CD4-positive, alpha-beta T cell treated with Interferon alpha-2 for 1 hour (primary cell): ENCODE measurements at regions not wholly inside any gene's neighbourhood (a gene's known extent, or its start where the extent isn't known, plus 50 kb on each side); places are given as distances from the start of the nearest gene placed in this dataset.

Source experiments
- DNase-seq, 2 donors: peaks; one replicate each; pipeline ENCODE4 v3.0.0-alpha.2; 2020 to 2022

- DNase-seq, result peak; percentile 84 to 87
Observed at GRCh38 chr1:244969355-244970235, 105.3 kb upstream of the HNRNPU start.

GRCh38 chr1:244968881-244969280, 104.5 kb upstream of the HNRNPU start:
- no peak for DNase-seq

GRCh38 chr1:244968471-244968871, 104.1 kb upstream of the HNRNPU start:
- DNase-seq, result no peak

- DNase-seq, result no peak
Observed at GRCh38 chr1:244967159-244967558, 102.8 kb upstream of the HNRNPU start.

DNA sequence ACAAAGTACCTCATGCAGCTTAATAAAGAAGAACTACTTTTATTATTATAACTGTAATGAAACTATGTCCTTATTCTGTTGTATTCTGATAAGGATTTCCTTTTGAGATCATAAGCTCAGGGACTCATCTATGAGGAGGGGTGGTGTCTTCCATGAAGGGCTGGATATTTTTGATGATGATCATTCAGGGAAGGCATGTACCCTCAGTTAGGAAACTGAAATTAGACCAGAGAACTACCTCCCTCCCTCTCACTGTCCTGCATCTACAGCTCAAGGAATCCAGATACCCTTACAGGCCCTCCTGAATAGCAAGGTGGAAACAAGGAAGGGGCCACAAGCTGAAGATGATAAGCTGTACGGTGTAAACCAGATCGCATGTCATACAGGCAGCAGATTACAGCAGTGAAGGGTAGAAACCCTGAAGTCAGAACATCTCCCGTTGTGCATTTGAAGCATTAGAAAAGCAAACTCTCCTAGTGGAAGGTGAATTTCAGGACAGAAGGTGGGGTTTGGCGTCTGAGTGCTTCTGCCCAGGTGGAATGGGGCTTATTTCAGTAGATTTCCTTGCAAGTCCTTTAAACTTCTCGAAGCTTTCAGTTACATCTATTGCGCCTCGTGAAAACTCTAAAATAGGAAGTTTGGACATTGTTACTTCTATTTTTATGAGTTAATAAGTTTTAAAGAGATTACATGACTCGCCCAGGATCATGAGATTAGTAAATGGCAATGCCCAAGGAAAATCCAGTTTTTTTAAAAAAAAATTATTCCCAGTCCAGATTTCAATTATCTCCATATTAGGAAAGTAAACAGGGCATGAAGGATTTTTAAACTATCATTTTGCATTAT, 101.1 kb upstream of the HNRNPU start:
- DNase-seq, result no peak

- peak in 1 of 2 donors; percentile 27 for DNase-seq
Observed at GRCh38 chr1:244964112-244964971, 100.0 kb upstream of the HNRNPU start.

- no peak for DNase-seq
Observed at GRCh38 chr1:244963231-244963826, 99.0 kb upstream of the HNRNPU start.

GRCh38 chr1:244962130-244962529, 97.8 kb upstream of the HNRNPU start:
- no peak for DNase-seq

DNA sequence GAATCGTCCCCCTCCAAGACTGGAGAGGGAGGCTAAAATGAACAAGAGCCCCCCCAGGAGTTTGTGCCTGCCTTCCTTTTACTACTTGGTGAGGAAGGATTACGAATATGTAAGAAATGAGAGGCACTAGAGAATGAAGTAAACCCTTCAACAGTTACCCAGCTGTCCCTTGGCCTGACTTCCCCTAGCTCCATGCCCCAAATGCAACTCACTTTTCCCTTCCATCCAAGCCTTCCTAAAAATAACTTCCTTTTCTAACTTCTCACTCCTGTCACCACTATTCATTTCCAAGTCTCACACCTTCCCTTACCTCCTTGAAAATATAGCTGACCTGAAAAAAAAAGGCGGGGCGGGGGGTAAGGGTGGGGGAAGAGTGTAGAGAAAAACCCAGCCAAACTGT, 96.6 kb upstream of the HNRNPU start:
- no peak for DNase-seq

GRCh38 chr1:244958593-244958992, 94.2 kb upstream of the HNRNPU start:
- DNase-seq, result no peak

DNA sequence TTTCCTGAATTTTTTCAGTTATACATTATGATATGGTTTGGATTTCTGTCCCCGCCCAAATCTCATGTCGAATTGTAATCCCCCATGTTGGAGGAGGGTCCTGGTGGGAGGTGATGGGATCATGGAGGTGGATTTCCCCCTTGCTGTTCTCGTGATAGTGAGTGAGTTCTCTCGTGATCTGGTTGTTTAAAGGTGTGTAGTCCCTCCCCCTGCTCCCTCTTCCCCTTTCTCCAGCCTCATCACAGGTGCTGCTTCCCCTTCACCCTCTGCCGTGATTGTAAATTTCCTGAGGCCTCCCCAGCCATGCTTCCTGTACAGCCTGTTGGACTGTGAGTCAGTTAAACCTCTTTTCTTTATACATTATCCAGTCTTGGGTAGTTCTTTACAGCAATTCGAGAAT, 93.2 kb upstream of the HNRNPU start:
- DNase-seq, result no peak

DNA sequence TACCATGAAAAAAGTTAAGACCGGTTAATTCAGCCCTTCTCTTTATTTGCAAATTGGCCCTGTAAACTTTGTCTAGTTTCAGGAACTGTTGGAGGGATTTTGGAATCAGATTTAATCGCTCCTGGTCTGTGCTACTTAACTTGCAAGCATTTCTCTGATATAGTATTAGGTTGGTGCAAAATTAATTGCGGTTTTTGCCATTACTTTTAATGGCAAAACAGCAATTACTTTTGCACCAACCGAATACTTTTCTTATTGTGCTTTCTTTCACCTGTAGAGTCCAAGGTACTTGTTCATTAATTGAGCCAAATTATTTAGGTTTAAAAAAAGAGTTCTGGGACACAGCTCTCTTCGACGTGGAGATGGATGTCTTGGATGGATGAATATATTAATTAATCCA, 92.8 kb upstream of the HNRNPU start:
- no peak for DNase-seq

DNA sequence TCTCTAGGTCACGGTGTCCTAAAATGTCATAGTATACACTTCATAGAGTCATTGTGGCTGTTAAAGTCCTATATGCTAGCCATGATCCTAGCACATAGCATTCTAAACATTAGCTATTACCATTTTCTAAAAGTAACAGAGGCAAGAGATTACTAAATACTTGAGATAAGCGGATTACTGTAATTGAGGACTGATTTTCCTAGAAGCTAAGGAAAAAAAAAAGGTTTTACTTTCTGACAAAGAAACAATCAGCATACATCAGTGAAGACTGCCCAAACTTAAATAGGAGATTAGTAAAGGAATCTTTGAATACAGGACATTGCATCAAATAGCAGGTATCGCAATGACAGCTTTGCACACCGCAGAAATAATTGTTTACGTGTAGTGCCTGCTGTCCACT, 91.3 kb upstream of the HNRNPU start:
- no peak for DNase-seq

GRCh38 chr1:244954359-244954758, 90.0 kb upstream of the HNRNPU start:
- no peak for DNase-seq

- no peak for DNase-seq
Observed at GRCh38 chr1:244953901-244954300, 89.6 kb upstream of the HNRNPU start.

- DNase-seq, result no peak
Observed at GRCh38 chr1:244952940-244953339, 88.6 kb upstream of the HNRNPU start.

- no peak for DNase-seq
Observed at GRCh38 chr1:244952280-244952933, 88.1 kb upstream of the HNRNPU start.

DNA sequence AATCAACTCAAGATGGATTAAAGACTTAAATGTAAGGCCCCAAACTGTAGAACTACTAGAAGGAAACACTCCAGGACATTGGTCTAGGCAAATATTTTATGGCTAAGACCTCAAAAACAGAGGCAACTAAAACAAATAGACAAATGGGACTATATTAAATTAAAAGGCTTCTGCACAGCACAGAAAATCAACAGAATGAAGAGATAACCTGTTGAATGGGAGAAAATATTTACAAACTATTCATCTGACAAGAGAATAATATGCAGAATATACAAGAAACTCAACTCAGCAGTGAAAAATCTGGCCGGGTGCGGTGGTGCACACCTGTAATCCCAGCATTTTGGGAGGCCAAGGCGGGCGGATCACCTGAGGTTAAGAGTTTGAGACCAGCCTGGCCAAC, 84.1 kb upstream of the HNRNPU start:
- DNase-seq, result no peak

GRCh38 chr1:244945109-244945671, 80.8 kb upstream of the HNRNPU start:
- DNase-seq, result no peak

DNA sequence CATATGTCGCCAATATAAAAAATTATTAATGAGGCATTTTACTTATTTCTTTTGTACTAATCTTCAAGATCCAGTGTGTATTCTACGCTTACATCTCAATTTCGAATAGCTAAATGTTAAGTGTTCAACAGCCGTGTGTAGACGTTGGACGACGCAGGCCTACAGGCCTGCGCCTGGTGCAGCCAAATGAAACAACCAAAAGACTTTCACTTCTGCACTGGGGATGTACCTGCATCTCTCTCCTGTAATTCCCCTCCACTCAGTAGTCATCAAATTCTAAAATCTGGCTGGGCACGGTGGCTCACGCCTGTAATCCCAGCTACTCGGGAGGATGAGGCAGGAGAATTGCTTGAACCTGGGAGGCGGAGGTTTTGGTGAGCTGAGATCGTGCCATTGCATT, 76.8 kb upstream of the HNRNPU start:
- DNase-seq, result peak in 1 of 2 donors; percentile 26

- DNase-seq, result no peak
Observed at GRCh38 chr1:244937099-244937498, 72.8 kb upstream of the HNRNPU start.
